NCI-H345 treated with DMSO at 0.1 percent for 48 hours (cell line): ENCODE measurements at regions not wholly inside any gene's neighbourhood (a gene's known extent, or its start where the extent isn't known, plus 50 kb on each side); places are given as distances from the start of the nearest gene placed in this dataset.

ENCODE experiments used
- DNase-seq: peaks from one replicate; lab custom pipeline; 2025; ENCODE audit not compliant: unreplicated experiment; lab: John Stamatoyannopoulos, UW

DNA sequence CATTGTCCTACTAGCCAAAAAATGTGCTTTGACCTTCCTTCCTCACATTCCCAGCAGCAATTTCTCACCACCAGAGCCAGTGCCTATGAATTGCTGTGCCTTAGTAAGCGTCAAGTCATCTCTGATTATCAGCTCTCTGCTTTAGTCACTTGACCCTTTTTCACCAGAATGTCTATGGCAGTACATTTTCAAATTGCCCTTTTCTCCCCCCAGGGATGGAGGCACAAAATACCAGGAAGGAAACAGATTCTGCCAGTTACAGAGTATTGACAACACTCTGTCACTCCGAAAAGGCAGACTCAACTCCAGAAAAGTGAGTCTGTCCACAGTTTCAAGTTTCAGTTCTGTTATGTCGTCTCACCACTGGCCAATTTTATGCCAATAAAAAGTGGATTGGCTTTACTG is 167.4 kb downstream of the TNFSF18 start:
- DNase-seq: no peak

- DNase-seq: no peak
These were observed 166.9 kb downstream of the TNFSF18 start for GRCh38 chr1:172883844-172884243.

DNA sequence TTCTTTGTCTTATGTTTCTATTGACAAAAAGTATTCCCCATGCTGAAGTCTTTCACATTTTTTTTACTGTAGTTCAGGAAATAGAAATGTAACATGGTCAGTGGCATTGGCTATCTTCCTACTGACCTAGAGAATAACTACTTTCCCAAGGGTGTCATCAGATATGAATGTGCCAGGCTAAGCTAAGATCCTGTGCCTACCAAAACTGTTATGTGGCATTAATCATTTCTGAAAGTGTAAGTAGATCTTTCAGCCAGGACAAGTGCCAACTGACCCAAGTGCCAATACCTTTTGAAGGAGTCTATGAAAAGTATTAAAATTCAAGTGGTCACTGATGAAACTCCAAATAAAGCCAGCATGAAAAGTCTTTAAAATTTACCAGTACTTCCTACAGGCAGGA is 165.3 kb downstream of the TNFSF18 start:
- DNase-seq: no peak

DNA sequence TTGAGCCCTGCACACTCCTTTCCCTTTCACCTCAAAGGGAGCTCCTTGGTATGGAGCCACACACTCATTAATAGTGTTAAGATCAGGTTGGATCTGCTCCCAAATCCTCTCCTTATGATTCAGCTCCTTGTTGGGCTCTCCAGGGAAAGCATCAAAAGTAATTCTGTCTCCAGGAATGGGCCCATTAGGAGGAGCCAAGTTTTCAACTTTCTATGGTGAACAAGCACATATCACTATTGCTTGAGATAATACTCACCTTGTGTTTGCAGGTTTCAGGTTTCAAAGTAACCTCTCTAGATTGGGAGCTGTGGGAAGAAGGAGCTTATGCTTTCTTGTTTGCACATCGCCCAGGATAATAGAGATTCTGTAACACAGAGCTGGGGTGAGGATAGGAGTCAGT is 164.8 kb downstream of the TNFSF18 start:
- DNase-seq: no peak

GRCh38 chr1:172887162-172887561 is 163.6 kb downstream of the TNFSF18 start:
- no peak for DNase-seq

DNA sequence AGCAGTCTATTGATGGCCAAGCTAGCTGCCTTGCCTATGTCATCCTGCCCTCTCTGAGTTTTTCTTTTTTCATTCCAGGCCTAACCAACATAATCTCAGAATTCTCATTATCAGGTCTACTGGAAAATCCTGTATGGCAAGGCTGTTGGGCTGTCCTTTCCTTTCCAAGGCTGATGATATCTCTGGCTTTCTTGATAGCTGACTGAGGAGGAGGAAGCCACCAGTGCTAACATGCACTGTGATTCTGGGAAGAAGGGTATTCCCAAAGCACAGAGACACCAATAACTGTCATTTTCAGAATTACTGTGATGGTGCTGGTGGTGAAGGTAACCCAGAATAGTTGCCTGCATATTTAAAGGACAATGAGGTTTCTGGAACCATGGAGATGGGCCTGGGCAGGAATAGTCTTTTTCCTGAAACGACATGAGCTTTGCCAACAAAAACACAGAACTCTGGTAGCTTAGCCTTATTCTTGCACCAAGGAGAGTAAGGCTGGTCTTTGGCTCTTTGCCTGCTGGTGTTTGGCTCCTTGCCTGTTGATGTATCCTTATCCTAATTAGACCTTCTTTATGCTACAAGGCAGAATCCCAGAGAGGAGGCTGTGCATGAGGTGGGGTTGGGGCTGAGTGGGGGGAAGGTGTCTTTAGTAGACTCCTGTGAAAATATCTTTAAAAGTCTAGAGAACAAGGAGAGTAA is 157.4 kb downstream of the TNFSF18 start:
- no peak for DNase-seq

- DNase-seq: no peak
These were observed 156.2 kb downstream of the TNFSF18 start for GRCh38 chr1:172894349-172895049.

- DNase-seq: no peak
These were observed 155.7 kb downstream of the TNFSF18 start for GRCh38 chr1:172895050-172895460.

- no peak for DNase-seq
These were observed 155.0 kb downstream of the TNFSF18 start for GRCh38 chr1:172895761-172896160.

GRCh38 chr1:172897738-172898137 is 153.0 kb downstream of the TNFSF18 start:
- no peak for DNase-seq

DNA sequence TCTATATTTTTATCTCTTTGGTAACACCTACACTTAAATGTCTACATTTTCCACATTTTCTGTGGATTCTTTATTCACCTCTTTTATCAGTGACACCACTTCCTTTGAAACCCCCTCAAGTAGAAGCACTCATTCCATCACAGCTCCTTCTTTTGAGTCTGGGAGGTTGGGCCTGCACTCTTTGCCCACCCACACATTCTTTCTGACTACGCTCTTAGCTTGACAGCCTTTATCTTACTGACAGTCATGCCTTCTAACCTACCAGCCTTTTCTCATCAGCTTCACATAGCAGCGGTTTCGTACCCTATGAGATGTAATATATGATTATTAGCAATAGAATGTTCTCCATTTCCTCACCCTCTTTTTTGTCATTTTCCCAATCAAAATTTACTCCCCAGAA is 151.9 kb downstream of the TNFSF18 start:
- DNase-seq: no peak

- DNase-seq: no peak
These were observed 150.3 kb downstream of the TNFSF18 start for GRCh38 chr1:172900376-172900997.

- DNase-seq: no peak
These were observed 148.5 kb downstream of the TNFSF18 start for GRCh38 chr1:172902200-172902599.

GRCh38 chr1:172902861-172903381 is 147.8 kb downstream of the TNFSF18 start:
- DNase-seq: no peak

- no peak for DNase-seq
These were observed 147.0 kb downstream of the TNFSF18 start for GRCh38 chr1:172903581-172904220.

DNA sequence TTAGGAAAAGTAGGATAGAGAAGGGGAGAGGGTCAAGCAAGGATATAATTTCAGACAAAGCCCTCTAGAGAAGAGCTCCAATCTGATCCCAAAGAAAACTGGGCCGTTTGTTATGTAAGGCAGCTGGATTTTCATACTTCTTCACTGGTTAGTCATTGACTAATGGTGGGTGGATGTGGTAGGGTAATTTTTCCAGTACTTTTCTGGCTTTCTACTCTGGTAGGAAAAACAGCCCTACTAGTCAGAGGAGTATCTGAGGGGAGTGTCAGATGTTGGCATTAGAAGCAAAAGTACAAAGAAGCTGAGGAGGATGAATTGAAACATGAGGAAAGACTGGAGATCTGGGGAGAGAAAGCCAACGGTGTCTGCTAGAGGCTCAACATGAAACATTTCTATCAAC is 145.3 kb downstream of the TNFSF18 start:
- DNase-seq: no peak

DNA sequence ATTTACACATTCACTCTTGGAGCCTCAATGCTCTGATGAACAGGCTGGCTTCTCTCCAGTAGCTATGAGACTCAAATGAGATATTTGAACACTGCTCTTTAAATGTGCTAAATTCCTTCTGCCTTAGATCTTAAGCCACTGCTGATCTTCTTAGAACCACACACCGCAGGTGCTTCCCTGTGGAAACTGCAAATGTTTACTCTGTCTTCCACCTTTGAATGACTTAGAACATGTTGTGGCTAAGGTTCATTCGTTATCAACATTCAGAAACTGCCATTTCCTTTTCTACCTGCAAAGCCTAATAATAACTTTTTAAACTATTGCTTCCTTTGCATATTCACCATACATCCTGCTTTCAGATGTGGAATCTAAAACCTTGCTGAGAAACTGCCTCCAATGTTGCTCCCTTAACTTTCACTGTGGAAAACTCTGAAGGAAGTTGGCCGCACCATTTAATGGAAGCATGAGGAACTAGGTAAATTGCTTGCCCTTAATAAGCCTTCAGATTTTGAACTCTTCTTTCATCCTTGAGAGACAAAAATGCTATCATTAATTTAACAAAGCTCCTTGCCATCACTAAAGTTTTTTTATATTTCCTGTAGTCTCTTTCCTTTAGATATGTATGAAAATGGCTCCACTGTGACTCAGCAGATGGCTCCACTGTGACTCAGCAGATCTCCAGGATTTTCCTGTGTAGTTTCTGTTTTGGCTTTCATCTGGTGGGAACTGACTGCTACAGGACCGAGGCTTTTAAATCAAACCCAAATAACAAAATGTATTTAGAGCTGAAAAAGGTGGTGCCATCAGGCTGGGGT is 143.8 kb downstream of the TNFSF18 start:
- no peak for DNase-seq

DNA sequence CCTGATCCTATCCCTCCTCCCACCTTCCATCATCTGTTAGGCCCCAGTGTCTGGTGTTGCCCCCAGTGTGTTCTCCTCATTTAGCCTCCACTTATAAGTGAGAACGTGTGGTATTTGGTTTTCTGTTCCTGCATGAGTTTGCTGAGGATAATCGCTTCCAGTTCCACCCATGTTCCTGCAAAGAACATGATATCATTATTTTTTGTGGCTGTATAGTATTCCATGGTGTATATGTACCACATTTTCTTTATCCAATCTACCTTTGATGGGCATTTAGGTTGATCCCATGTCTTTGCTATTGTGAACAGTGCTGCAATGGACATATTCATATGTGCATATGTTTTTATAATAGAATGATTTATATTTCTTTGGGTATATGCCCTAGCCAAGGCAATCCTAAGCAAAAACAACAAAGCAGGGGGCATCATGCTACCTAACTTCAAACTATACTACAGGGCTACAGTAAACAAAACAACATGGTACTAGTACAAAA is 142.9 kb downstream of the TNFSF18 start:
- no peak for DNase-seq

DNA sequence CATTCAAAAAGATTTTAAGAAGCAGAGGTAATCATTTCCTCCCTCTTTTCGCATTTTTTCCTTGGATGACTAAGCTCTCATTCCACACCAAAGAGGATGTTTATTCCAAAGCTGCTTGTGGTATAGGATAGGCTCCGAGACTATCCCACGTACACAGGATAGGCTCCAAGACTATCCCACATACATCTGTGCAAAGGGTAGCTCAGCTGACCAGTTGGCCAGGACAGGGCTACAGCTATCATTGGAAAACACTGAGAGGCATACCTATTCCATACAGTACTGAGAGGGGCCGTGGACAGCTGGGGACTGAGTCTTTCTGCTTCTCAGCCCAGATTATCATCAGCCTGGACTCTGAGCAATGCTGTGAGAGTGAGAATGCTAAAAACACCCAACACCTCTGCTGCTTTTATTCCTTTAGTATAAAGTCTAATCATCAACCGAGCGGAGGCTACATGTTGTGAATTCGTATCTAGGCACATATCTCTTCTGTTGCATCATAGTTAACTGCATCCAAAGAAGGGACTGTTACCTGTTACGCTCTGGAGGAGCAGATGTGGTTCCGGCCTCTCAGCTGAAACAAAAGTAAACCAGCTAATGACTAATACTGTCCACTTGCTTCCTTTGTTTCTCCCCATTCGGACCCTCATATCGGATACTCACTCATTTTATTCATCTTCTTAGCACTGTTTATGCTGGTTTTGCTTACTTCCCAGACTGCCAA is 141.0 kb downstream of the TNFSF18 start:
- no peak for DNase-seq

- no peak for DNase-seq
These were observed 137.9 kb downstream of the TNFSF18 start for GRCh38 chr1:172912765-172913260.
